Liver (tissue), 8 donors: ENCODE measurements at regions not wholly inside any gene's neighbourhood (a gene's known extent, or its start where the extent isn't known, plus 50 kb on each side); places are given as distances from the start of the nearest gene placed in this dataset.

Source experiments
- DNase-seq: peaks from one replicate; pipeline ENCODE4 v3.0.0-alpha.2; 2017; ENCODE audit warnings: low spot score
- H3K27ac ChIP-seq, 2 donors: one replicate each; pipeline ENCODE4 v1.7.0; 2013; ENCODE audit warnings: inconsistent platforms in 2 of 2, low read length in 2 of 2, control low read depth in 1 of 2, low read depth in 1 of 2, mild to moderate bottlenecking in 1 of 2
- H3K27me3 ChIP-seq, 4 donors: one replicate each; pipeline versions ENCODE4 v1.6.1 to v1.7.0; 2013; ENCODE audit warnings: low read length in 3 of 4, inconsistent platforms in 1 of 4, mild to moderate bottlenecking in 1 of 4, moderate library complexity in 1 of 4; ENCODE audit not compliant: control insufficient read depth in 4 of 4, insufficient read depth in 4 of 4
- H3K36me3 ChIP-seq, 4 donors: one replicate each; pipeline versions ENCODE4 v1.6.1 to v1.7.0; 2013; ENCODE audit warnings: low read length in 3 of 4, mild to moderate bottlenecking in 3 of 4, low read depth in 1 of 4, moderate library complexity in 1 of 4; ENCODE audit not compliant: control insufficient read depth in 4 of 4, insufficient read depth in 3 of 4
- H3K4me1 ChIP-seq, 4 donors: one replicate each; pipeline versions ENCODE4 v1.6.1 to v1.7.0; 2013; ENCODE audit warnings: low read length in 3 of 4, mild to moderate bottlenecking in 3 of 4, moderate library complexity in 1 of 4; ENCODE audit not compliant: control insufficient read depth in 4 of 4, insufficient read depth in 4 of 4
- H3K4me3 ChIP-seq, 3 donors: one replicate each; pipeline versions ENCODE4 v1.6.1 to v1.7.0; 2013; ENCODE audit warnings: low read length in 3 of 3, control low read depth in 1 of 3, low read depth in 1 of 3, mild to moderate bottlenecking in 1 of 3
- H3K9ac ChIP-seq, 2 donors: one replicate each; pipeline ENCODE4 v1.7.0; 2013; ENCODE audit warnings: low read length in 2 of 2, mild to moderate bottlenecking in 2 of 2, moderate library complexity in 2 of 2, control low read depth in 1 of 2, low read depth in 1 of 2
- H3K9me3 ChIP-seq, 4 donors: one replicate each; pipeline versions ENCODE4 v1.6.1 to v1.7.0; 2013; ENCODE audit warnings: low read length in 3 of 4; ENCODE audit not compliant: control insufficient read depth in 4 of 4
- ATF3 ChIP-seq: IDR thresholded peaks from 2 replicates; pipeline ENCODE4 v1.6.1; 2016; ENCODE audit warnings: antibody characterized with exemption
- CTCF ChIP-seq: fragments of 150-350 bp; IDR thresholded peaks from 2 replicates; pipeline ENCODE4 v1.5.1; 2017; ENCODE audit warnings: improper control_type of control experiment, low read depth, low read length; ENCODE audit not compliant: missing input control
- EGR1 ChIP-seq, 2 donors: IDR thresholded peaks; 2 replicates each; pipeline ENCODE4 v1.6.1; 2016 to 2018; ENCODE audit warnings: antibody characterized with exemption in 2 of 2, low read depth in 2 of 2
- FOXA2 ChIP-seq: IDR thresholded peaks from 2 replicates; pipeline ENCODE4 v1.6.1; 2016; ENCODE audit warnings: antibody characterized with exemption
- GABPA ChIP-seq, 2 donors: IDR thresholded peaks in 1 of 2; conservative IDR thresholded peaks in 1 of 2; 2 replicates each; pipeline ENCODE4 v1.6.1; 2016; ENCODE audit warnings: antibody characterized with exemption in 2 of 2, mild to moderate bottlenecking in 1 of 2, moderate library complexity in 1 of 2
- HNF4A ChIP-seq, 2 donors: conservative IDR thresholded peaks; 2 replicates each; pipeline ENCODE4 v1.6.1; 2016; ENCODE audit warnings: antibody characterized with exemption in 2 of 2, mild to moderate bottlenecking in 2 of 2
- HNF4G ChIP-seq: IDR thresholded peaks from 2 replicates; pipeline ENCODE4 v1.6.1; 2016; ENCODE audit warnings: antibody characterized with exemption
- JUND ChIP-seq, 2 donors: IDR thresholded peaks; 2 replicates each; pipeline ENCODE4 v1.6.1; 2016; ENCODE audit warnings: antibody characterized with exemption in 2 of 2
- MAX ChIP-seq: IDR thresholded peaks from 2 replicates; pipeline ENCODE4 v1.6.1; 2016; ENCODE audit warnings: antibody characterized with exemption
- NR2F2 ChIP-seq: IDR thresholded peaks from 2 replicates; pipeline ENCODE4 v1.6.1; 2016; ENCODE audit warnings: antibody characterized with exemption
- RAD21 ChIP-seq, 2 donors: IDR thresholded peaks; 2 replicates each; pipeline ENCODE4 v1.6.1; 2016; ENCODE audit warnings: antibody characterized with exemption in 2 of 2, mild to moderate bottlenecking in 2 of 2
- REST ChIP-seq: IDR thresholded peaks from 2 replicates; pipeline ENCODE4 v1.6.1; 2016; ENCODE audit warnings: antibody characterized with exemption, mild to moderate bottlenecking
- RXRA ChIP-seq, 2 donors: IDR thresholded peaks; 2 replicates each; pipeline ENCODE4 v1.6.1; 2017 to 2018; ENCODE audit warnings: antibody characterized with exemption in 2 of 2, mild to moderate bottlenecking in 1 of 2
- SP1 ChIP-seq: IDR thresholded peaks from 2 replicates; pipeline ENCODE4 v1.6.1; 2018; ENCODE audit warnings: antibody characterized with exemption, mild to moderate bottlenecking
- TAF1 ChIP-seq: conservative IDR thresholded peaks from 2 replicates; pipeline ENCODE4 v1.6.1; 2016; ENCODE audit warnings: antibody characterized with exemption, mild to moderate bottlenecking
- YY1 ChIP-seq: IDR thresholded peaks from 2 replicates; pipeline ENCODE4 v1.6.1; 2016; ENCODE audit warnings: antibody characterized with exemption, mild to moderate bottlenecking
- ZBTB33 ChIP-seq: IDR thresholded peaks from 2 replicates; pipeline ENCODE4 v1.6.1; 2016; ENCODE audit warnings: antibody characterized with exemption
- WGBS: extraction: QIAGEN DNeasy Blood & Tissue Kit; methylation state at CpG from one replicate; pipeline ENCODE4 v1.1.7; 2013; 5-methylcytosine and 5-hydroxymethylcytosine counted together
- donor health status: healthy.
- donor health status: healthy.
- donor health status: healthy.
- donor health status: healthy.
- donor health status: healthy.

- Histone ChIP-seq H3K4me1 (no peaks in the 10 kb centered on the region), H3K36me3 (no peaks in the 10 kb centered on the region), H3K4me3 (no peak overlapping the region), H3K27me3 (no peaks in the 10 kb centered on the region), H3K9me3 (no peaks in the 10 kb centered on the region), H3K27ac (no peak overlapping the region), H3K9ac (no peak overlapping the region)
- TF ChIP-seq RAD21 (IDR thresholded peaks at IDR 0.05): no peak
- no peak for TF ChIP-seq RXRA (IDR thresholded peaks at IDR 0.05)
- no peak for TF ChIP-seq YY1
- TF ChIP-seq NR2F2: no peak
- TF ChIP-seq REST: no peak
- TF ChIP-seq ZBTB33: no peak
- no peak for TF ChIP-seq HNF4G
- TF ChIP-seq JUND (IDR thresholded peaks at IDR 0.05): no peak
- TF ChIP-seq CTCF: no peak
- no peak for TF ChIP-seq HNF4A (conservative IDR thresholded peaks at IDR 0.05)
- no peak for TF ChIP-seq TAF1
- TF ChIP-seq MAX: no peak
- no peak for DNase-seq
- 95% methylated on average over 3 of the region's 3 CpGs for WGBS
Measured at GRCh38 chr3:168589376-168589775, 493.7 kb upstream of the GOLIM4 start.

- Histone ChIP-seq H3K27ac (no peak overlapping the region), H3K9ac (no peak overlapping the region), H3K36me3 (no peaks in the 10 kb centered on the region), H3K4me1 (peaks cover 0 to 9% (median 8%) of the 10 kb centered on the region in 4 donors), H3K9me3 (no peaks in the 10 kb centered on the region), H3K27me3 (no peaks in the 10 kb centered on the region), H3K4me3 (no peak overlapping the region)
- no peak for DNase-seq
- no peak for TF ChIP-seq FOXA2
- no peak for TF ChIP-seq NR2F2
- no peak for TF ChIP-seq ATF3
- TF ChIP-seq RXRA (IDR thresholded peaks at IDR 0.05): no peak
- TF ChIP-seq HNF4A (conservative IDR thresholded peaks at IDR 0.05): no peak
- TF ChIP-seq EGR1 (IDR thresholded peaks at IDR 0.05; ENCODE audit: low read depth in 2 of 2): no peak
- TF ChIP-seq SP1: no peak
- TF ChIP-seq RAD21 (IDR thresholded peaks at IDR 0.05): no peak
- TF ChIP-seq TAF1: no peak
- no peak for TF ChIP-seq YY1
- no peak for TF ChIP-seq MAX
- no peak for TF ChIP-seq REST
- no peak for TF ChIP-seq GABPA (IDR thresholded peaks at IDR 0.05 in 1 of 2, conservative IDR thresholded peaks at IDR 0.05 in 1 of 2)
Measured at GRCh38 chr3:168585544-168585943, 489.8 kb upstream of the GOLIM4 start.
